Fibroblast of skin of right biceps (primary cell): ENCODE measurements at regions not wholly inside any gene's neighbourhood (a gene's known extent, or its start where the extent isn't known, plus 50 kb on each side); places are given as distances from the start of the nearest gene placed in this dataset.

Source experiments
- DNase-seq: peaks from one replicate; pipeline ENCODE4 v3.0.0-alpha.2; 2013

DNA sequence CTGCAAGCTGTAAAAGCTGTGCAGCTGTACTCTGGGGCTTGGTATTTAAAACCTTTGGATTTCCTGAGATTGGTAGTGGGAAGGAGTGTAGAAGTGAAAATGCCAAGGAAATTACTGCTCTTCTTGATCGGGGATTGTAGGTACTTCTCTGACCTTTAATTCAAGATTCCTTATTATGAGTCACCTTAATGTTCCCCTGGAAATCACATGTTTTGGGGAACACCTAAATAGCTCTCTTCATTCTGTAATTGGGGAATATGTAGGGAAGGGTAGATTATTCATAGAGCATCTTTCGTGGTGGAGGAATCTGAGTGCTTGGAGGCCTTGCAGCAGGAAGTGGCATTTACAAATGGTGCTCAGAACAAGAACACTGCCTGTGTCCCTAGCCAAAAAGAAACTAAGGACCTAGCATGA lies 137.8 kb downstream of the UCHL1 start:
- no peak for DNase-seq

DNA sequence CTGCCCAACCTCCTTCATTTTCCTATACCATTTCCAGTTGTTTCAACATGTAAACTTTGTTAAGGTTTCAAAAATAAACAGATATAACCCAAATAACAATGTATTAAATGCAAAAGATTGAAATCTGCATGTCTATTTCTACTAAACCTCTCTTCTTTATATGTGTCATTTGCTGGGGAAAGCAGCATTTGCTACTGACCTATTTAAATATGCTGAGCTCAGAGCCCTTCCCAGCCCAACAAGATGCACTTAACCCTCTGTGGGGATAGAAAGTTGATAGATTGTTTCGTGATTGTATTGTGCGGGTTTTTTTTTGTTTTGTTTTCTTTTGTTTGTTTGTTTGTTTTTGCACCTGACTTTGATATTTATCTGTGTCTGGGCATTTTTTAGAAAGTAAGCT lies 139.5 kb downstream of the UCHL1 start:
- no peak for DNase-seq

GRCh38 chr4:41396869-41397268 lies 140.1 kb downstream of the UCHL1 start:
- no peak for DNase-seq

DNA sequence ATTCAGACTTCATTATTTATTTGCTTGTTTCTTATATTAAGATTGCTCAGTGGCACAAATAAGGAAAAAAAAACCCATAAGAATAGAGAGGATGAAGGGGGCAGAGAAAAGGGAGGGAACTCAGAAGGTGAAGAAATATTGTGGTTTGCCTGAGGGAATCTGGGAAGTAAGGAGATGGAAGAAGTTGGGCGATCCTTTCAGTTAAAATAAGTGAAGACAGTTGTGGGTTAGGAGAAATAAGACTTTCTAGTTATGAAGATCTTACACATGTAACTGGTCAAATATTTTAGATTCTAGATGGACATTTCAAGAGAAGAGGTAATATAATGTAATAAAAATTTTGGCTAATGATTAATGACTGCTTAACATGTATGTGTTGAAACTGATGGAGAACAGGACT lies 138.7 kb upstream of the LIMCH1 start:
- peak; percentile 38 for DNase-seq

GRCh38 chr4:41400296-41400695 lies 137.7 kb upstream of the LIMCH1 start:
- DNase-seq, result peak; percentile 52

- no peak for DNase-seq
Measured at GRCh38 chr4:41405464-41406112, 132.4 kb upstream of the LIMCH1 start.

GRCh38 chr4:41406113-41406516 lies 131.8 kb upstream of the LIMCH1 start:
- DNase-seq, result no peak

DNA sequence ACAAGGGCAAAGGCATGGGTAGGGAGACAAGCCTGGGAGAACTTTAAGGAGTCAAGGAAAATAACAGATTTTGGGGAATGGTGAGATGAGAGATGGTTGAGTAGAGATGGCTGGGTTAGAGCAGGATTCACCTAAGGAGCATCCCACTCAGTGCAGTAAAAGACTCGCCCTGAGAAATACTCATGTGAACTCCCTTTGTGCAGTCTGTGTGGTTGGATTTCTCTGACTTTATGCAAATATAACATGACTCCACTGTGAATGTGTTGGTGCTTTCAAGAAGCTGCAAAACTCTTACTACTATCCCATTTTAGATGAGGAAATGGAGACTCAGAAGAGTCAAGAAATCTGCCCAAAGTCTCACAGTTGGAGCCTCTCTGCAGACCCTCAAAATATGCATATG lies 129.8 kb upstream of the LIMCH1 start:
- no peak for DNase-seq

DNA sequence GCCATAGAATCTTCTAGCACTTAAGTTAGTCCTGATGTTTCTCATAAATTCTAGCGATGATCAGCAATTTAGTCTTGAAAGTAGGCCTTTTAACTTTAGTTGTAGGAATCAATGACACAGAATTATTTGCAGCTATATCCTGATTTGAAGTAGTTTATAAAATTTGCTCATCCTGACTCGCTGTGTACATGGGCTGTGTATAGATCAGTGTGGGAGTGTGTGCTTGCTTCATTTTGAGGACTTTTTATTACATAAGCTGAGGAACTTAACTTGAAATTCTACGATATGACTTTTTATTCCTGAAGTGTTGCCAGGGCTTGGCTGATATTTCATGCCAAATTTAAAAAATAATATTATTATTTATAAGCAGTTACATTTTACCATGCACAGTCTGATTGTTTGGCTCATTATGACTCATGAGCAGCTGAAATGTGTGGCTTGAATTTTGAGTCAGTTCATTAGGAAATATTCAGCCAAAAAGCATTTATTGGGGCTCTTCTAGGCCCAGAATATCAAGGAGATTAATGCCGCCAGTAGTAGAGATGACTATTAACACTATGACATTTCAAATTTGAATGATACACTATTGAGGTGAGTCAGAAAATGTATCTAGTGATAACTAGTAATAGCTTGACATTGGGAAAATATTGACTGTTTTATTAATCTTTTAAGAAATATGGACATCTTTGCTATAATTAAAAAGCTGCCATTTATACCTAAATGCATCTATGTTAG lies 128.9 kb upstream of the LIMCH1 start:
- no peak for DNase-seq

DNA sequence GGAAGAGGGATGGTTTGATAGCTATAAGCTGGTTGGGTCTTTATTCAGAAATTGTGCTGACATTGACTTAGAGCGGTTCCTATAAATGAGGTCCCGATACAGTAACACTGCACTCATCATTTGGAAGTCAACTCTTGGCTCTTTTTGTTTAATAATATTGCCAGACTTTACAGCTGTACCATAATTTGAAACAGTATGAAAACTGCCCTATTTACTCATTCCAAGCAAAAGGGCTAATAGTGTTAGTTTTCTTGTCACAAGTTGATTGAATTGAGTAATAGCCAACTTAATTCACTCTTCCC lies 128.4 kb upstream of the LIMCH1 start:
- no peak for DNase-seq

- DNase-seq, result no peak
Measured at GRCh38 chr4:41410049-41410448, 127.9 kb upstream of the LIMCH1 start.

GRCh38 chr4:41413670-41414411 lies 124.1 kb upstream of the LIMCH1 start:
- peak; percentile 63 for DNase-seq

DNA sequence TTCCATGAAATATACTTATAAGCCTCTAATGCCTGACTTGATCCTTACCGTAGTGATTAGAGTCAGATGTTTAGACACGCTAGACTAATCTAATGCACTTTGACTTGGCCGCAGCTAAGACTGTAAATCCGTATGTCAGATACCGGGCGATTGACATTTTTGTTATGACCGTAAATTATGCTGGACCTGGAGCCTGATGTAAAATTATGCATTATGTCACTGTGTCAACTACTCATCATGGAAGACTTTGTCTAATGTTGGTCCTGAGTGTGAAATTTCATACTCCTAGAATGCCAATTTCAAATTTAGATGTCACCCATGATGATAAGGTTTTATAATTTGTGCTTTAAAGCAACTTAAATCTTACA lies 123.6 kb upstream of the LIMCH1 start:
- DNase-seq, result no peak

- DNase-seq, result peak; percentile 67
Measured at GRCh38 chr4:41418444-41418843, 119.5 kb upstream of the LIMCH1 start.

GRCh38 chr4:41420541-41420940 lies 117.4 kb upstream of the LIMCH1 start:
- no peak for DNase-seq

DNA sequence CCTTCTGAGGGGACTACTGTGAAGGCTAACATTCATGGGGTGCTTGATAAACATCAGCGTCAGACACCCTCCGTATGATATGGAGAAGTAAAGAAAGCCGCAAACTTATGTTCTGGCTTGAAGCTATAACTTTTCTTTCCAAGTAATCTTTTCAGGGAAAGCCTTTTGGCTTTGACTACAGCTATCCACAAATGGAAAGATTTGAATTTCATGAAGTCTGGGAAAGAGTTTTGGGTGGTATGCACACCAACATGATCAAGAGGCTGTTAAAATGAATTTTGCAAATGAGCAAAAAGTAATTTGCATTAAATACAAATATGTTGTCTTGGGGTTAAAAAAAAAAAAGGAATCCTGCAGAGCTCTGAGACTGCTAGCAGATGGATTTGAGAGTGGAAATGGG lies 114.8 kb upstream of the LIMCH1 start:
- DNase-seq, result no peak

- no peak for DNase-seq
Measured at GRCh38 chr4:41424522-41424921, 113.4 kb upstream of the LIMCH1 start.

DNA sequence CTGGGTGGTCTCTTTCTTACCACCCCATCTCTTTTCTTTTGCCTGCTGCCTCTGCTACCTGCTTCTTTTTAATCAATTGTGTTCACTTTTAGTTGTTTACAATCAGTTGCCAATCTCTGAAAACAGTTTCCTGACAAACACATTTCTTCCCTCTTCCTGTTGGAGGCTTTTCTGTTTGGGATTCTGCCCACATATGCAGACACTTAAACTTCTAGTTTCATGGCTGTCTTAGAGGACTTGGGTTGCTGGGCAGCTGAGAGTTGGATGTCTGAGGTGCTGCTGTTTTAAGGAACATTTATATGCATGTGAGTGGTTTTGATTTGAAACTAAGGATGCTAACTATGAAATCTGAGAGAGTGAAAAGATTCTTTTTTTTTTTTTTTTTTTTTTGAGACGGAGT lies 112.3 kb upstream of the LIMCH1 start:
- DNase-seq, result no peak

DNA sequence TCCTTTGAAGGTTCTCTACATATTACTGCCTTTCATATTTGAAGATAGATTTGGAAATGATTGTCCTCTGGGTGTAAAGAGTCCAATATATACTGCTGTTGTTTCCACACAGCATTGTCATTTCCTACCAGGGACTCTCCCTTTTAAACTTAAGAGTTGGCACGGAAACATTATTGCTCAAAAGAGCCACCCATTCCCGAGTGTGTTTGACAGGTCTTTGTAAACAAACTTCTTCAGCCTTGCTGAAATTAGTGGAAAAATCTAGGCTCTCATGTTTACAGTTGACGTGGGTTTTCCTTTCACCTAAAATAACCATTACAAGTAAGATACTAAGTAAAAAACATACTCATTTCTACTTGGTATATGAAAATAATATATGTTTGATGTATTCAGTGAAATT lies 111.4 kb upstream of the LIMCH1 start:
- no peak for DNase-seq

DNA sequence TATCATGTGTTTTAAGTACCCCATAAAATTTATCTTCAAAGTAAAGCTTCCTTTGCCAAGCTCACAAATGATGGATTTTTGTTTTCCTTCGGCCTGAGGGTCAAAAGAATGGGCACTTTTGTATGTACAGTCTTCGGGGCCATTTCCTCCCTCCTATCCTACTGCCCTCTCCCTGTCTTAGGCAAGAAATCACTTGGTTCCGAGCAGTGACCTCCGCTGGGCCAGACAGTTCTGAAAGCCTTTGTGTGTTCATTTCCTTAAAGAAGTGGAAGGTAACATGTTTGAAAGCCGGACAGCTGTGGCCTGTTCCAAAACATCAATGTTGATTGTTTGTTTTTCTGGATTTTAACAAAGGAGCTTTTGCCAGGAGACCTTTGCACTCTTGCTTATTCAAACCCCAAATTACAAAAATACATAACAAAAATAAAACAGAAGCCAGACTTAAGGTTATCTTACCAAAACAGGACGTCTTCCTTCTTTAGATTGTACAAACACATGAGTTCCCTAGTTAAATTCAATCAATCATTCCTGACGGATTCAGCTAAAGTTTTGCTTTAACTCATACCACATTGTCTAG lies 110.6 kb upstream of the LIMCH1 start:
- no peak for DNase-seq

DNA sequence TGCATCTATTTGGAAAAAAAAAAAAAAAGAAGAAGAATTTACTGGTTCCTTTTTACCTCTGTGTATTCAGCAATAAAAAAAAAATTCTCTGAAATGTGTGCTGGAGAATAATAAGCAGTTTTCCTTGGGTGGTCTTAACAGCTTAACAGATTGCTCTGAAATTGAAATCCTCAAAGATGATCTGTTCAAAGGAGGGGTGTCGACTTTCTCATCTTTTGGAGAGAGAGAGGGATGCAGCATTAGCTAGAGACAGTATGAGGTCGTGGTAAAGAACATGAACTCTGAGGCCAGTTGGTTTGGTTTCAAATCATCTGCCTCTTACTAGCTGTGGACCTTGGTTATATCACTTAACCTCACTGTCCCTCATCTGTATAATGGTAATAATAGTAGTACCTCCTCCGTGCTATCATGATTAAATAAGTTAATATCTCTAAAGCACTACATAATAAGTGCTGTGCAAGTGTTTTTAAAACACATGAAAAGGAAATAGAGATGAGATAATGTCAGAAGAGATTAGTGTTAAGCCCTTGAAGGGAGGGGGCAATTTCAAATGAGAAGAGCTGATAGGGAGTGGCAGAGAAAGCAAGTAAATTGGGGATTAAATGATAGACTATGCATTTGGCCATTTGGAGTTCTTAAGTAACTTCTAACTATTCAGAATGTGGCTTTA lies 109.9 kb upstream of the LIMCH1 start:
- no peak for DNase-seq

- DNase-seq, result no peak
Measured at GRCh38 chr4:41428601-41429279, 109.2 kb upstream of the LIMCH1 start.

- no peak for DNase-seq
Measured at GRCh38 chr4:41429280-41429669, 108.7 kb upstream of the LIMCH1 start.
